ENCODE measurements at regions not wholly inside any gene's neighbourhood (a gene's known extent, or its start where the extent isn't known, plus 50 kb on each side); places are given as distances from the start of the nearest gene placed in this dataset.
"Not testable (repeated sequence)": the region's sequence is repeated elsewhere in the genome, so short reads cannot be mapped to it uniquely, and the experiment has no call there.

- no peak for DNase-seq (ENCODE audit: low read depth in 4 of 4, low spot score in 3 of 4)
Observed at GRCh38 chr10:118805146-118805545, 50.4 kb upstream of the CACUL1 start.

GRCh38 chr10:118807512-118808305 is 52.9 kb upstream of the CACUL1 start:
- DNase-seq (ENCODE audit: low read depth in 4 of 4, low spot score in 3 of 4): no peak

- DNase-seq (ENCODE audit: low read depth in 4 of 4, low spot score in 3 of 4): no peak
Observed at GRCh38 chr10:118808601-118809356, 54.0 kb upstream of the CACUL1 start.

DNA sequence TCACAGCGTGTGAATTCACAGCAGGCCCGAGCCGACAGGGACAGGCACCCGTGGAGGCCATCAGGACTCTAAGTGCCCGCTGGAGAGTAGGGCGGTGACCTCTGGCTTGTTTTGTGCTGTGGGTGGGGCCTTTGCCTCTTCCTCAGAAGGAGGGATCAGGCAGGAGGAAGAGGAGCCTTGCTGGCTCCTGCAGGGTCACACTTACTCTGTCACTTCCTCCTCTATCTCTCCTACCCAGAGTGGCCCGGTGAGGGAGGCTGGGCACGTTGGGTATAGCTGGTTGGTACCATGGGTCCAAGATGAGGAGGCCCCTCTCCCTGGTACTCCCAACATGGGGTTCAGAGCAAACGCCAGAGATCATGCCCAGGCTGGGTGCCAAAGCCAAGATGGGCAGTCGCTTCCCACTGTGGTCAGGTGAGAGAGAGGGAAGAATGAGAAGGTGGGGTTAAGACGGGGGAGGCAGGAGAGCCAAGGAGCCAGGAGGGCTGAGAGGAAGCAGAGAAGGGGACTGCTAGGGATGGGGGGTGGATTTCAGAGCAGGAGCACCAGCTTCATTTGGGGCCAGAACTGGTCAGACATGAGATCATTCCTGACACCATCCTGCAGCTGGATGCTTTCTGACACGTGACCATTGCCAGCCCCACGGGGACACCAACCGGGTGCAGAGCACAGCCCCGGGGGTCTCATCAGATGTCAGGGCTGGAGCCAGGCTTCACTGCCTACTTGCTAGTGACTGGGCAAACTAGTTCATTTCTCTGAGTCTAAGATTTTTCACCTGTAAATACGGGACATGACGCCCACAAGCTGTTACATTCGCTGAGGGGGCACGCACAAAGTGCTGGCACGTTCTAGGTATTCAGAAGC is 54.8 kb upstream of the CACUL1 start:
- no peak for DNase-seq (ENCODE audit: low read depth in 4 of 4, low spot score in 3 of 4)

DNA sequence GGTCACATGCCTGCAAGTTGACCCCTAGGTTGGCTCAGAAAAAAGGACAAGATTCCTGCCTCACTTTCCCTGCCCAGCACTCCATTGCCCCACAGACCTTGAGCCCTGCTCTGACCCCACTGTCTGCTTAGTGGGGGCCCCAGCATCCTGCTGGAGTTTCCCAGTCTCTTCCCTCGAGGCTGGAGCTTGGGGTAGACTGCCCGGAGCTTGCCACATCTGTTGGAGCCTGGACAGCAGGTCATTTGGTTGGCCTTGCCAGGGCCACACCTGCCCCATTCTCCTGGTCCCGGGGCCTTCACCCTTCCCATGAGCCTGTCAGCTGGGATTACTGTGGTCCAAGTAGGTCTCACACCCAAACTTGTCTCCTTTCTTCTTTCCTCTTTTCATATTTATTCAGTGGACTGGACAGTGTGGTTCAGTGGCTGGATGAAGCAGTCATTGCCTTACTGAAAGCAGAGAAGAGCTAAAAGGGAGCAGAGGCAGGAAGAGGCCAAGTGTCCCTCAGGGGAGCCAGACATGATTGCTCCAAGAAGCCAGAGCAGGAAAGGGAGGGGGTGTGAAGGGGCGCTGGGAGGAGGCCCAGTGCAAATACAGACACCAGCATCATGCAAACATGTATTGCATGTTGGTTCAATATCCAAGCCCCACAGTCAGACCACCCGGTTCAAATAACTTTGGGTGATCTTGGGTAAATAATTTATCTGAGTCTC is 56.2 kb upstream of the CACUL1 start:
- no peak for DNase-seq (ENCODE audit: low read depth in 4 of 4, low spot score in 3 of 4)

DNA sequence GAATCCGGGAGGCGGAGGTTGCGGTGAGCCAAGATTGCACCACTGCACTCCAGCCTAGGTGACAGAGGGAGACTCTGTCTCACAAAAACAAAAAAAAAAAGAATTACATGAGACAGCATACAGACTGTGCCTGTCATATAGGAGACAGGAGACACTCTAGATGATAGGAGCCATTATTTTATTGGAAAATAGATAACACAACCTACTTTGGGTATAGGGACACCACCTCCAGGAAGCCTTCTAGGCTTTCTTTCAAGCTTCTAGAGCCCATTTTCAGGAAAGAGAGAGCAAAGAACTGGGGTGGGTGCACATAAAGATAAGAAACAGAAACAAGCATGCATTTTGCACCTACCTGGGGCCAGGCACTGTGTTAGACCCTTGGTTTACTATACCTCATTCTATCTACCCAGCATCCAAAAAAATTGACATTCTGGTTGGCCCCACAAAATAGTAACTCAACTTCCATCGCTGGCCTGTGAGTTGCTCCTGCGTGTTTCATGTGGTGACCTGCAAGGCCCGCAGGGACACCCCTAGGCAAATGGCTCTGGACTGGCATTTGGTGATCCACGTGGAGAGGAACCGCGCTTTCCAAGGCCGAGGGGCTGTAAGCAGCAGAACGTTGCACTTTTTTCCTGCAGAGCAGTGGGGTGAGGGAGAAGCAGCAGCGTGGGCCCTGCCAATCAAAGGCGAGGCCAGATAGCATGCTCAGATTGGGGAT is 57.1 kb upstream of the CACUL1 start:
- no peak for DNase-seq (ENCODE audit: low read depth in 4 of 4, low spot score in 3 of 4)

- no peak for DNase-seq (ENCODE audit: low read depth in 4 of 4, low spot score in 3 of 4)
Observed at GRCh38 chr10:118812393-118812740, 57.6 kb upstream of the CACUL1 start.

- not testable (repeated sequence) for DNase-seq (ENCODE audit: low read depth in 4 of 4, low spot score in 3 of 4)
Observed at GRCh38 chr10:118813001-118813400, 58.2 kb upstream of the CACUL1 start.

DNA sequence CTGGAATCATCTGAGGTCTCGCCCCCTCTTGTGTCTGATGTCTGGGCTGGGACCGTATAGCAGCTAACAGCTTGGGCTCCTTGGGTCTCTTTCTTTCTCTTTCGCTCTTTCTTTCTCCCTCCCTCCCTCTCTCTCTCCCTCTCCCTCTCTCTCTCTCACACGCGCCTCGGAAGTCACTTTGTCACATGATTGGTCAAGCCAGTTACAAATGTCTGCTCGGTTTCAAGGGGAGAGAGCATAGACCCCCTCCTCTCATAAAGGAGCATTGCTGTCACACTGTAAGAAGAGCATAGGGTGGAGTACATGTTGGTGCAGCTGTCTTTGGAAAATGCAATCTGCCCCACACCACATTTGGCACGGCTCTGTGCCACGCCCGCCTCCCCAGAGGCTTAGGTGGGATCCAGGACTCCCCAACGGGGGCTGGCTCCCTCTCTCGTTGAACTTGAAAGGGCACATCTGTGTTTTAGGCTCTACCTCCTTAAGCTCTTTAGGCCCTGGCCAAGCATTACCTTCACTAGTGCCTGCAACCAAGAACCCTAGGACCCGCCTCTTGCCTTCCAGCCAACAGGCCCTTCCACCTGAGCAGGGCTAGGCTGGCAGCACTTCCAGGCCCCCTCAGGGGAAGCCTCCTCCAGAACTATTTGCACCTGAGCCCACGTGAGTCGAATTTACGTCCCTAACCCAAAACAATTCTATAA is 61.9 kb upstream of the CACUL1 start:
- DNase-seq (ENCODE audit: low read depth in 4 of 4, low spot score in 3 of 4): no peak

- DNase-seq (ENCODE audit: low read depth in 4 of 4, low spot score in 3 of 4): no peak
Observed at GRCh38 chr10:118817328-118818068, 62.7 kb upstream of the CACUL1 start.

DNA sequence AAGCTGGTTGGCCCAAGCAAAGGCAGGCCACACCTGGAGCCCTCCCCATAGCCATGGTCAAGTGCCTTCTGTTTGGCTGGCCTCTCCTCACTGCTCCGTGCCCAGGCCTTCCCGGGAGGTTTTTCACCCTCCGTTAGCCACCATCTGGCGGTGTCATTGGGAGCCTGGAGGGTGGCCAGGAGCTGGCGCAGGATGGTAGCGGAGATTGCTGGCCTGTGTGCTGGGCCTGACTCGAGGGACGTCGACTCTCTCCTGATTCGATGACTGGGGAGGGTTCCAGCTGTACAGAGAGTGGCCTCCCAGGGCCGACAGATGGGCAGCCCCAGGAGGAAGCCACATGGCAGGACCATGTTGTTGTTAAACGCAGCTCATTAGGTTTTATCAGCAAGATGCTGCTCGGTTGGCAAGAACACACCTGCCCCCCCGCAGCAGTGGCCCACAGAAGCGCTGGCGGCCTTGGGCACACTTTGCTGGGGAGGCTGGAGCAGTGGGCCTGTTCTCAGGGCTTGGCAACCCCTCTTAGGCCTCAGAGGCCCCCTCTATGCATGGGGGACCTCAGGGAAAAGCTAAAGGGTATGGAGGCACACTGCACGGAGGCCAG is 64.0 kb upstream of the CACUL1 start:
- no peak for DNase-seq (ENCODE audit: low read depth in 4 of 4, low spot score in 3 of 4)

GRCh38 chr10:118820326-118821116 is 65.8 kb upstream of the CACUL1 start:
- DNase-seq (ENCODE audit: low read depth in 4 of 4, low spot score in 3 of 4): no peak

GRCh38 chr10:118823256-118823907 is 68.6 kb upstream of the CACUL1 start:
- DNase-seq (ENCODE audit: low read depth in 4 of 4, low spot score in 3 of 4): no peak

DNA sequence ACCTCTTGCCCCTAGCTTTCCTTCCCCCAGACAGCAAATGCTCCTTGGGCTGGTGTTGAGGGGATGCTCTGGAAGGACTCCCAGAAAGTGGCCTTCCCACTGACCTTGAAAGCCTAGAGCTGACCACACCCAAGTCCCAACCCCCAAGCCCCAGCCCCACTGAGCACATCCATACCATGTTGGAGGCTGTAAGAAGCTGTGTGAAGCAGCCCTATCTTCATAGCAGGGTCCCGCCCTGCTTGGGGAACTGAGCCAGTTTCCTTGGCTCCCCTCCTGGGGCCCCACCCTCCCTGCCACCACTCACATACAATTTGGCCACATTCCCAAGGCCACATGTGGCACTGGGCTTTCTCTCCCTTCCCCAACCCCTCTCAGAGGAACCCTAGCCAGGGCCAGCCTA is 72.3 kb upstream of the CACUL1 start:
- DNase-seq (ENCODE audit: low read depth in 4 of 4, low spot score in 3 of 4): no peak

DNA sequence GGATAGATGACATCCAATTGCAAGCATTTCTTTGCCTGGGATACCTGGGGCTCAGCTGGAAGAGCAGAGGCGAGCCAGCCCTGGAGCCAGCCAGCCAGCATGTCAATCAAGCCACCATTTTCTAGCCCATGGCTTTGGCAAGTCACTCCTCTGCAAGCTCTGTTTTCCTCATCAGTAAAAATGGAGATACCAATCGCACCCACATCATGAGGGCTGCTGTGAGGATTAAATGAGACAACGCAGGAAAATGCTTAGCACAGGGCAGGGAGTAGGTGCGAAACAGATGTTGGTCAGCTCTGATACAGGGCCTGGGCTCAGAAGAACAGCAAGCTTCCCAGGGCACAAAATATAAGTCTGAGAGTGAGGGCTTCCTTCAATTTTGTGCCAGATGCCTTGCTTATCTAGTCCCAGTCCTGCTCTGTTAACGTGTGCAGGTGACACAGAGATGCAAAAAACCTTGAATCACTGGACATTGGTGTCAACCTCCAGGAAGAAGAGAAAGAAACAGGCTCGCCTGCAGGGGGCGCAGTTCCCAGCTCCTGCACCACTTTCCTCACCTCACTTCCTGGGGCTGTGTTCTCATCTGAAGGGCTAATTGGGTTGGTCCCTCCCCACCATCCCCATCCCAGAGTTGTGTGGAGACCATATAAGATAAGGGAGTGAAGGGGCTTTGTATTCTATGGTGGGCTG is 72.8 kb upstream of the CACUL1 start:
- no peak for DNase-seq (ENCODE audit: low read depth in 4 of 4, low spot score in 3 of 4)

- no peak for DNase-seq (ENCODE audit: low read depth in 4 of 4, low spot score in 3 of 4)
Observed at GRCh38 chr10:118832241-118832651, 77.5 kb upstream of the CACUL1 start.
